ENCODE measurements at regions not wholly inside any gene's neighbourhood (a gene's known extent, or its start where the extent isn't known, plus 50 kb on each side); places are given as distances from the start of the nearest gene placed in this dataset.
A peak's percentile ranks its signal among the peaks of the same experiment; 100 is the strongest.

DNA sequence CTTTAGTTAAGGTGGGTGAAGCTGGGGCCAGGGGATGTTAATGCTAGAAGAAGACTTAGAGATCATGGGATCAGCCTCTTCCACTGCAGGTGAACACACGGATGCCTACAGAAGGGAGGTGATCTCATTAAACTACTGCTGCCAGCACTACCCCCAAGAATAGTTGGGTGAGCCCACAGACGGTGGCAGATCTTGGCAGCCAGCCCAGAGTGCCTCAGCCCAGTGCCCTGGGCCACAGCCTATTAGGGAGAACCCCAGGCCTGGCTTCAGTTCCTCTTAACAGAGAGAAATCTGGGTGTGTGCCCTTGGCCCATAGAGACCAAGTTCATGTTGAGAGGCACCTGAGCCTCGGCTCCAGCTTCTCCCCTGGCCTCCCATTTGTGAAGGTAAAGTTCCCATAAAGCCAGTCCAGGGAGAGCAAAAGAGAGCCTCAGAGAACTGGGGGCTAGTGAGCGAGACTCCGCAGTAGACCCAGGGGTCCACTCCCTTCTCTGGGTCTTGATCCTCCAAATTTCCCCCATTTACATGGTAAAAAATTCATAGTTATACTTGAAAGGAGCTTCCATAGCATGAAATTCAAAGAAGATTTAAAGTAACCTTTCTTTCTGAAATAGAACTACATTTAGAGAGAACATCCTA lies 125.0 kb upstream of the CCND2 start (continued):
- TF ChIP-seq, protein P1, sequence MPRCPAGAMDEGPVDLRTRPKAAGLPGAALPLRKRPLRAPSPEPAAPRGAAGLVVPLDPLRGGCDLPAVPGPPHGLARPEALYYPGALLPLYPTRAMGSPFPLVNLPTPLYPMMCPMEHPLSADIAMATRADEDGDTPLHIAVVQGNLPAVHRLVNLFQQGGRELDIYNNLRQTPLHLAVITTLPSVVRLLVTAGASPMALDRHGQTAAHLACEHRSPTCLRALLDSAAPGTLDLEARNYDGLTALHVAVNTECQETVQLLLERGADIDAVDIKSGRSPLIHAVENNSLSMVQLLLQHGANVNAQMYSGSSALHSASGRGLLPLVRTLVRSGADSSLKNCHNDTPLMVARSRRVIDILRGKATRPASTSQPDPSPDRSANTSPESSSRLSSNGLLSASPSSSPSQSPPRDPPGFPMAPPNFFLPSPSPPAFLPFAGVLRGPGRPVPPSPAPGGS (IDR thresholded peaks at IDR 0.05; ENCODE audit: borderline replicate concordance, insufficient read depth, low read depth, low read length, poor library complexity, severe bottlenecking), result peak; percentile 88
- TF ChIP-seq TCF12 (IDR thresholded peaks at IDR 0.05; ENCODE audit: low read depth, low read length), result peak; percentile 70
- TF ChIP-seq, protein P2, sequence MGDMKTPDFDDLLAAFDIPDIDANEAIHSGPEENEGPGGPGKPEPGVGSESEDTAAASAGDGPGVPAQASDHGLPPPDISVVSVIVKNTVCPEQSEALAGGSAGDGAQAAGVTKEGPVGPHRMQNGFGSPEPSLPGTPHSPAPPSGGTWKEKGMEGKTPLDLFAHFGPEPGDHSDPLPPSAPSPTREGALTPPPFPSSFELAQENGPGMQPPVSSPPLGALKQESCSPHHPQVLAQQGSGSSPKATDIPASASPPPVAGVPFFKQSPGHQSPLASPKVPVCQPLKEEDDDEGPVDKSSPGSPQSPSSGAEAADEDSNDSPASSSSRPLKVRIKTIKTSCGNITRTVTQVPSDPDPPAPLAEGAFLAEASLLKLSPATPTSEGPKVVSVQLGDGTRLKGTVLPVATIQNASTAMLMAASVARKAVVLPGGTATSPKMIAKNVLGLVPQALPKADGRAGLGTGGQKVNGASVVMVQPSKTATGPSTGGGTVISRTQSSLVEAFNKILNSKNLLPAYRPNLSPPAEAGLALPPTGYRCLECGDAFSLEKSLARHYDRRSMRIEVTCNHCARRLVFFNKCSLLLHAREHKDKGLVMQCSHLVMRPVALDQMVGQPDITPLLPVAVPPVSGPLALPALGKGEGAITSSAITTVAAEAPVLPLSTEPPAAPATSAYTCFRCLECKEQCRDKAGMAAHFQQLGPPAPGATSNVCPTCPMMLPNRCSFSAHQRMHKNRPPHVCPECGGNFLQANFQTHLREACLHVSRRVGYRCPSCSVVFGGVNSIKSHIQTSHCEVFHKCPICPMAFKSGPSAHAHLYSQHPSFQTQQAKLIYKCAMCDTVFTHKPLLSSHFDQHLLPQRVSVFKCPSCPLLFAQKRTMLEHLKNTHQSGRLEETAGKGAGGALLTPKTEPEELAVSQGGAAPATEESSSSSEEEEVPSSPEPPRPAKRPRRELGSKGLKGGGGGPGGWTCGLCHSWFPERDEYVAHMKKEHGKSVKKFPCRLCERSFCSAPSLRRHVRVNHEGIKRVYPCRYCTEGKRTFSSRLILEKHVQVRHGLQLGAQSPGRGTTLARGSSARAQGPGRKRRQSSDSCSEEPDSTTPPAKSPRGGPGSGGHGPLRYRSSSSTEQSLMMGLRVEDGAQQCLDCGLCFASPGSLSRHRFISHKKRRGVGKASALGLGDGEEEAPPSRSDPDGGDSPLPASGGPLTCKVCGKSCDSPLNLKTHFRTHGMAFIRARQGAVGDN (IDR thresholded peaks at IDR 0.05), result peak; percentile 83
- peak; percentile 78 for TF ChIP-seq RUNX3 (IDR thresholded peaks at IDR 0.05; ENCODE audit: low read length)
- TF ChIP-seq, protein P3, sequence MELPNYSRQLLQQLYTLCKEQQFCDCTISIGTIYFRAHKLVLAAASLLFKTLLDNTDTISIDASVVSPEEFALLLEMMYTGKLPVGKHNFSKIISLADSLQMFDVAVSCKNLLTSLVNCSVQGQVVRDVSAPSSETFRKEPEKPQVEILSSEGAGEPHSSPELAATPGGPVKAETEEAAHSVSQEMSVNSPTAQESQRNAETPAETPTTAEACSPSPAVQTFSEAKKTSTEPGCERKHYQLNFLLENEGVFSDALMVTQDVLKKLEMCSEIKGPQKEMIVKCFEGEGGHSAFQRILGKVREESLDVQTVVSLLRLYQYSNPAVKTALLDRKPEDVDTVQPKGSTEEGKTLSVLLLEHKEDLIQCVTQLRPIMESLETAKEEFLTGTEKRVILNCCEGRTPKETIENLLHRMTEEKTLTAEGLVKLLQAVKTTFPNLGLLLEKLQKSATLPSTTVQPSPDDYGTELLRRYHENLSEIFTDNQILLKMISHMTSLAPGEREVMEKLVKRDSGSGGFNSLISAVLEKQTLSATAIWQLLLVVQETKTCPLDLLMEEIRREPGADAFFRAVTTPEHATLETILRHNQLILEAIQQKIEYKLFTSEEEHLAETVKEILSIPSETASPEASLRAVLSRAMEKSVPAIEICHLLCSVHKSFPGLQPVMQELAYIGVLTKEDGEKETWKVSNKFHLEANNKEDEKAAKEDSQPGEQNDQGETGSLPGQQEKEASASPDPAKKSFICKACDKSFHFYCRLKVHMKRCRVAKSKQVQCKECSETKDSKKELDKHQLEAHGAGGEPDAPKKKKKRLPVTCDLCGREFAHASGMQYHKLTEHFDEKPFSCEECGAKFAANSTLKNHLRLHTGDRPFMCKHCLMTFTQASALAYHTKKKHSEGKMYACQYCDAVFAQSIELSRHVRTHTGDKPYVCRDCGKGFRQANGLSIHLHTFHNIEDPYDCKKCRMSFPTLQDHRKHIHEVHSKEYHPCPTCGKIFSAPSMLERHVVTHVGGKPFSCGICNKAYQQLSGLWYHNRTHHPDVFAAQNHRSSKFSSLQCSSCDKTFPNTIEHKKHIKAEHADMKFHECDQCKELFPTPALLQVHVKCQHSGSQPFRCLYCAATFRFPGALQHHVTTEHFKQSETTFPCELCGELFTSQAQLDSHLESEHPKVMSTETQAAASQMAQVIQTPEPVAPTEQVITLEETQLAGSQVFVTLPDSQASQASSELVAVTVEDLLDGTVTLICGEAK (IDR thresholded peaks at IDR 0.05; ENCODE audit: borderline replicate concordance), result no peak
- TF ChIP-seq, protein P4, sequence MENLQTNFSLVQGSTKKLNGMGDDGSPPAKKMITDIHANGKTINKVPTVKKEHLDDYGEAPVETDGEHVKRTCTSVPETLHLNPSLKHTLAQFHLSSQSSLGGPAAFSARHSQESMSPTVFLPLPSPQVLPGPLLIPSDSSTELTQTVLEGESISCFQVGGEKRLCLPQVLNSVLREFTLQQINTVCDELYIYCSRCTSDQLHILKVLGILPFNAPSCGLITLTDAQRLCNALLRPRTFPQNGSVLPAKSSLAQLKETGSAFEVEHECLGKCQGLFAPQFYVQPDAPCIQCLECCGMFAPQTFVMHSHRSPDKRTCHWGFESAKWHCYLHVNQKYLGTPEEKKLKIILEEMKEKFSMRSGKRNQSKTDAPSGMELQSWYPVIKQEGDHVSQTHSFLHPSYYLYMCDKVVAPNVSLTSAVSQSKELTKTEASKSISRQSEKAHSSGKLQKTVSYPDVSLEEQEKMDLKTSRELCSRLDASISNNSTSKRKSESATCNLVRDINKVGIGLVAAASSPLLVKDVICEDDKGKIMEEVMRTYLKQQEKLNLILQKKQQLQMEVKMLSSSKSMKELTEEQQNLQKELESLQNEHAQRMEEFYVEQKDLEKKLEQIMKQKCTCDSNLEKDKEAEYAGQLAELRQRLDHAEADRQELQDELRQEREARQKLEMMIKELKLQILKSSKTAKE (IDR thresholded peaks at IDR 0.05; ENCODE audit: low read depth, poor library complexity, severe bottlenecking), result peak; percentile 79
- peak; percentile 58; the same call in 1 of the 2 replicates for TF ChIP-seq CHD2 (IDR thresholded peaks at IDR 0.05; ENCODE audit: borderline replicate concordance, low read depth, low read length)
- TF ChIP-seq NFIC (IDR thresholded peaks at IDR 0.05; ENCODE audit: low read depth, low read length), result peak; percentile 48; the same call in 1 of the 2 replicates
- TF ChIP-seq ATF7 (IDR thresholded peaks at IDR 0.05; ENCODE audit: low read depth), result peak; percentile 87
- TF ChIP-seq CHD1 (IDR thresholded peaks at IDR 0.05; ENCODE audit: low read depth, low read length), result no peak
- TF ChIP-seq, protein P5, sequence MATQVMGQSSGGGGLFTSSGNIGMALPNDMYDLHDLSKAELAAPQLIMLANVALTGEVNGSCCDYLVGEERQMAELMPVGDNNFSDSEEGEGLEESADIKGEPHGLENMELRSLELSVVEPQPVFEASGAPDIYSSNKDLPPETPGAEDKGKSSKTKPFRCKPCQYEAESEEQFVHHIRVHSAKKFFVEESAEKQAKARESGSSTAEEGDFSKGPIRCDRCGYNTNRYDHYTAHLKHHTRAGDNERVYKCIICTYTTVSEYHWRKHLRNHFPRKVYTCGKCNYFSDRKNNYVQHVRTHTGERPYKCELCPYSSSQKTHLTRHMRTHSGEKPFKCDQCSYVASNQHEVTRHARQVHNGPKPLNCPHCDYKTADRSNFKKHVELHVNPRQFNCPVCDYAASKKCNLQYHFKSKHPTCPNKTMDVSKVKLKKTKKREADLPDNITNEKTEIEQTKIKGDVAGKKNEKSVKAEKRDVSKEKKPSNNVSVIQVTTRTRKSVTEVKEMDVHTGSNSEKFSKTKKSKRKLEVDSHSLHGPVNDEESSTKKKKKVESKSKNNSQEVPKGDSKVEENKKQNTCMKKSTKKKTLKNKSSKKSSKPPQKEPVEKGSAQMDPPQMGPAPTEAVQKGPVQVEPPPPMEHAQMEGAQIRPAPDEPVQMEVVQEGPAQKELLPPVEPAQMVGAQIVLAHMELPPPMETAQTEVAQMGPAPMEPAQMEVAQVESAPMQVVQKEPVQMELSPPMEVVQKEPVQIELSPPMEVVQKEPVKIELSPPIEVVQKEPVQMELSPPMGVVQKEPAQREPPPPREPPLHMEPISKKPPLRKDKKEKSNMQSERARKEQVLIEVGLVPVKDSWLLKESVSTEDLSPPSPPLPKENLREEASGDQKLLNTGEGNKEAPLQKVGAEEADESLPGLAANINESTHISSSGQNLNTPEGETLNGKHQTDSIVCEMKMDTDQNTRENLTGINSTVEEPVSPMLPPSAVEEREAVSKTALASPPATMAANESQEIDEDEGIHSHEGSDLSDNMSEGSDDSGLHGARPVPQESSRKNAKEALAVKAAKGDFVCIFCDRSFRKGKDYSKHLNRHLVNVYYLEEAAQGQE (IDR thresholded peaks at IDR 0.05; ENCODE audit: low read depth, low read length), result no peak
- 0 out of 2 replicates have a peak, but pooled peaks have one; percentile 71 for TF ChIP-seq NBN (IDR thresholded peaks at IDR 0.05)
